GM23338 (cell line): ENCODE measurements at regions not wholly inside any gene's neighbourhood (a gene's known extent, or its start where the extent isn't known, plus 50 kb on each side); places are given as distances from the start of the nearest gene placed in this dataset.

Experiments
- ATAC-seq: fragments of 200-7000 bp; cut with Tn5 transposase; 3 replicates; pipeline ENCODE4 v1.9.1; 2020
- DNase-seq: peaks from one replicate; pipeline ENCODE4 v3.0.0-alpha.2; 2015; ENCODE audit warnings: low spot score
- H2AFZ ChIP-seq: fragments of 200-600 bp; sonication (generic); 2 replicates; pipeline ENCODE4 v1.8.0; 2016; ENCODE audit warnings: antibody characterized with exemption, mild to moderate bottlenecking, moderate library complexity
- H3F3A ChIP-seq: fragments of 200-600 bp; sonication (generic); replicated peaks from 2 replicates; pipeline ENCODE4 v1.8.0; 2017; ENCODE audit warnings: antibody characterized with exemption, mixed run types, low read depth
- H3K27ac ChIP-seq: fragments of 200-600 bp; sonication (generic); 2 replicates; pipeline ENCODE4 v1.6.1; 2016; ENCODE audit warnings: low read depth
- H3K27me3 ChIP-seq: fragments of 200-600 bp; sonication (generic); 2 replicates; pipeline ENCODE4 v1.8.0; 2016; ENCODE audit warnings: mild to moderate bottlenecking, mixed run types, moderate library complexity; ENCODE audit not compliant: insufficient read depth
- H3K36me3 ChIP-seq: fragments of 200-600 bp; sonication (generic); 2 replicates; pipeline ENCODE4 v1.8.0; 2016; ENCODE audit warnings: mild to moderate bottlenecking; ENCODE audit not compliant: insufficient read depth
- H3K4me1 ChIP-seq: fragments of 200-600 bp; sonication (generic); 2 replicates; pipeline ENCODE4 v1.8.0; 2016; ENCODE audit warnings: mild to moderate bottlenecking, moderate library complexity; ENCODE audit not compliant: insufficient read depth
- H3K4me2 ChIP-seq: fragments of 200-600 bp; sonication (generic); 2 replicates; pipeline ENCODE4 v1.7.1; 2017; ENCODE audit warnings: mixed run types
- H3K4me3 ChIP-seq: fragments of 200-600 bp; sonication (generic); 2 replicates; pipeline ENCODE4 v1.6.1; 2016; ENCODE audit warnings: mixed run types
- H3K79me2 ChIP-seq: fragments of 200-600 bp; sonication (generic); replicated peaks from 2 replicates; pipeline ENCODE4 v1.8.0; 2017; ENCODE audit warnings: mild to moderate bottlenecking; ENCODE audit not compliant: insufficient read depth
- H3K9me2 ChIP-seq: fragments of 200-600 bp; sonication (generic); 2 replicates; pipeline ENCODE4 v1.8.0; 2017; ENCODE audit not compliant: insufficient read depth
- H4K20me1 ChIP-seq: fragments of 200-600 bp; sonication (generic); replicated peaks from 2 replicates; pipeline ENCODE4 v1.8.0; 2017; ENCODE audit warnings: mild to moderate bottlenecking; ENCODE audit not compliant: insufficient read depth
- H3K27ac Mint-ChIP-seq: 2 replicates; pipeline ENCODE4 v1.8.0; 2020; ENCODE audit warnings: inconsistent platforms, mild to moderate bottlenecking, moderate library complexity, mixed read lengths
- H3K27me3 Mint-ChIP-seq: 3 replicates; pipeline ENCODE4 v1.8.0; 2022; ENCODE audit warnings: low read depth, mild to moderate bottlenecking, moderate library complexity, mixed read lengths, inconsistent platforms; ENCODE audit not compliant: insufficient read depth, poor library complexity
- H3K36me3 Mint-ChIP-seq: 3 replicates; pipeline ENCODE4 v1.8.0; 2021; ENCODE audit warnings: low read depth, mild to moderate bottlenecking, inconsistent platforms, moderate library complexity, mixed read lengths
- H3K4me1 Mint-ChIP-seq: 3 replicates; pipeline ENCODE4 v1.8.0; 2020; ENCODE audit warnings: mild to moderate bottlenecking, inconsistent platforms, mixed read lengths
- H3K4me3 Mint-ChIP-seq: 3 replicates; pipeline ENCODE4 v1.8.0; 2021; ENCODE audit warnings: moderate library complexity, mild to moderate bottlenecking, inconsistent platforms, mixed read lengths
- H3K9me3 Mint-ChIP-seq: 3 replicates; pipeline ENCODE4 v1.8.0; 2020; ENCODE audit warnings: moderate library complexity, mild to moderate bottlenecking, inconsistent platforms, mixed read lengths
- CREB1 ChIP-seq: fragments of 250-450 bp; sonication (Bioruptor Pico); IDR thresholded peaks from 2 replicates; pipeline ENCODE4 v1.5.0; 2020; ENCODE audit warnings: low read depth, mild to moderate bottlenecking, moderate library complexity
- CTCF ChIP-seq, 2 experiments: fragments of 200-600 bp in 1 of 2; sonication (generic) in 1 of 2; conservative IDR thresholded peaks; 2 replicates each; pipeline versions ENCODE4 v1.5.1 to v1.6.1; 2016 to 2017; ENCODE audit warnings: antibody characterized with exemption in 2 of 2, low read depth in 2 of 2, mild to moderate bottlenecking in 2 of 2, moderate library complexity in 1 of 2
- ETS1 ChIP-seq: IDR thresholded peaks from 2 replicates; pipeline ENCODE4 v1.6.1; 2016; ENCODE audit warnings: antibody characterized with exemption
- EZH2 ChIP-seq: fragments of 200-600 bp; sonication (generic); IDR thresholded peaks from one replicate; pipeline ENCODE4 v1.8.0; 2017; ENCODE audit warnings: antibody characterized with exemption, mild to moderate bottlenecking, low read depth; ENCODE audit not compliant: unreplicated experiment
- EZH2phosphoT487 ChIP-seq: fragments of 200-600 bp; sonication (generic); IDR thresholded peaks from one replicate; pipeline ENCODE4 v1.8.1; 2018; ENCODE audit warnings: antibody characterized with exemption; ENCODE audit not compliant: unreplicated experiment
- JUNB ChIP-seq: IDR thresholded peaks from one replicate; pipeline ENCODE4 v1.6.1; 2016; ENCODE audit warnings: antibody characterized with exemption; ENCODE audit not compliant: unreplicated experiment
- NANOG ChIP-seq: IDR thresholded peaks from 2 replicates; pipeline ENCODE4 v1.6.1; 2016; ENCODE audit warnings: antibody characterized with exemption, borderline replicate concordance
- POLR2AphosphoS5 ChIP-seq: IDR thresholded peaks from 2 replicates; pipeline ENCODE4 v1.6.1; 2016; ENCODE audit warnings: antibody characterized with exemption, low read depth
- REST ChIP-seq: IDR thresholded peaks from one replicate; pipeline ENCODE4 v1.6.1; 2018; ENCODE audit warnings: antibody characterized with exemption; ENCODE audit not compliant: unreplicated experiment
- STAT1 ChIP-seq: IDR thresholded peaks from one replicate; pipeline ENCODE4 v1.6.1; 2016; ENCODE audit warnings: antibody characterized with exemption; ENCODE audit not compliant: unreplicated experiment
- ZNF114 ChIP-seq: fragments of 250-450 bp; sonication (Bioruptor Pico); IDR thresholded peaks from 2 replicates; pipeline ENCODE4 v1.5.0; 2020; ENCODE audit warnings: mild to moderate bottlenecking, moderate library complexity
- ZNF331 ChIP-seq: fragments of 250-450 bp; sonication (Bioruptor Pico); IDR thresholded peaks from 2 replicates; pipeline ENCODE4 v1.5.0; 2020; ENCODE audit warnings: low read depth, mild to moderate bottlenecking, moderate library complexity
- ZNF462 ChIP-seq: fragments of 250-450 bp; sonication (Bioruptor Pico); IDR thresholded peaks from 2 replicates; pipeline ENCODE4 v1.5.0; 2020; ENCODE audit warnings: mild to moderate bottlenecking, moderate library complexity

- no peaks in the 10 kb centered on the region; the same call in 1 of the 2 replicates for H3K36me3 ChIP-seq
- DNase-seq (no peak), ATAC-seq (no peak)
- Mint-ChIP-seq H3K27me3 (no peaks in the 10 kb centered on the region), H3K27ac (no peak overlapping the region), H3K4me3 (no peak overlapping the region), H3K9me3 (peaks cover 36% of the 10 kb centered on the region), H3K36me3 (no peaks in the 10 kb centered on the region), H3K4me1 (no peaks in the 10 kb centered on the region)
- no peak overlapping the region for H3K27ac ChIP-seq
- H3K4me2 ChIP-seq = no peak overlapping the region
- H3F3A ChIP-seq = no peaks in the 10 kb centered on the region
- no peaks in the 10 kb centered on the region for H3K27me3 ChIP-seq
- H3K79me2 ChIP-seq = no peaks in the 10 kb centered on the region
- no peaks in the 10 kb centered on the region for H3K4me1 ChIP-seq
- no peaks in the 10 kb centered on the region for H4K20me1 ChIP-seq
- no peak overlapping the region for H2AFZ ChIP-seq
- H3K4me3 ChIP-seq = no peak overlapping the region
- H3K9me2 ChIP-seq = no peaks in the 10 kb centered on the region
- TF ChIP-seq STAT1 (no peak), CTCF (conservative IDR thresholded peaks at IDR 0.05; ENCODE audit: low read depth in 2 of 2) (no peak), JUNB (no peak), EZH2phosphoT487 (no peak), NANOG (no peak), CREB1 (CRISPR knock-in tag) (no peak), EZH2 (no peak), REST (no peak), ZNF114 (CRISPR knock-in tag) (no peak), POLR2AphosphoS5 (no peak), ZNF462 (CRISPR knock-in tag) (no peak), ZNF331 (CRISPR knock-in tag) (no peak), ETS1 (no peak)
These were observed 165.0 kb downstream of the RSL24D1 start for GRCh38 chr15:55031727-55032126.
